HG03139 (cell line): ENCODE measurements at regions not wholly inside any gene's neighbourhood (a gene's known extent, or its start where the extent isn't known, plus 50 kb on each side); places are given as distances from the start of the nearest gene placed in this dataset.
A peak's percentile ranks its signal among the peaks of the same experiment; 100 is the strongest.

Experiments used
- ATAC-seq: cut with Tn5 transposase; IDR thresholded peaks from one replicate; pipeline ENCODE4 v1.9.1; 2021; ENCODE audit not compliant: unreplicated experiment

GRCh38 chr7:25893436-25893835 is 258.6 kb upstream of the NFE2L3 start:
- no peak for ATAC-seq

DNA sequence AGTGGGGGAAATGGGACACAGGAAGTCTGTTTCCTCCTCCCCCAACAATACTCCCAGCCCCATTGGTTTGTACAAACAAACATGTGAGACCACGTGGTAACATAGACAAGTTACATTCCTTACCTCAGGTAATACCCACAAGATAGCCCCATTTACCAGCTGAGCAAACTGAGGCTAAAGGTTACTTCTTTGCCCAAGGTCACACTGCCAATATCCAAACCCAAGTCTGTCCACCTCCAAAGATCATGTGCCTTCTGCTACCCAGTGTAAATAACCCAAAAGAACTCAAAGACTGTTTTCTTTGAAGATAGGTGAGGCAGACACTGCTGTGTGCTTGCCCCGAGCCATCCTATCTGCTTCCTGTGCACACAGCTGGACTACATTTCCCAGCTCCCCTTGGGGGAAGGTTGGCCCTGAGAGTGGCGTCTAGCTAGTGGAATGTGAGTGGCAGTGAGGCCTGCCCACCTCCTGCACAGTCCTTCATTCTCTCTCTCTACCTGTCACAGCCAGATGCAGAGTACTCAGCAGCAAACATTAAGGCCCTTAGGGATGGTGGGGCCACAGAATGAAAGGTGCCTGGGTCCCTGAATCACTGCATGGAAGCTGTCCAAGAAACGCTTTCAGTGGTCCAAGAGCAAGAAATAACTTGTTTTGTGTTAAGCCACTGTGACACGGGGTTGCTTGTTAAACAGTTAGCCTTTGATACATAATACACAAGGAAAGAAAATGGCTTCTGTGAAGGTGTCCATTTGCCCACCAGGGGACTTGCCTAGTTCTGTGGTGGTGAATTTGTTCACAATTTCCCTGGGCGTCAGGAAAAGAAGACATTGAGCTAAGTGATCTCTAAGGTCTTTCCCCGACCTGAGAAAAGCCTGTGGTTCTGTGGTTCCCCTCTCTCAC is 257.7 kb upstream of the NFE2L3 start:
- ATAC-seq, result no peak

DNA sequence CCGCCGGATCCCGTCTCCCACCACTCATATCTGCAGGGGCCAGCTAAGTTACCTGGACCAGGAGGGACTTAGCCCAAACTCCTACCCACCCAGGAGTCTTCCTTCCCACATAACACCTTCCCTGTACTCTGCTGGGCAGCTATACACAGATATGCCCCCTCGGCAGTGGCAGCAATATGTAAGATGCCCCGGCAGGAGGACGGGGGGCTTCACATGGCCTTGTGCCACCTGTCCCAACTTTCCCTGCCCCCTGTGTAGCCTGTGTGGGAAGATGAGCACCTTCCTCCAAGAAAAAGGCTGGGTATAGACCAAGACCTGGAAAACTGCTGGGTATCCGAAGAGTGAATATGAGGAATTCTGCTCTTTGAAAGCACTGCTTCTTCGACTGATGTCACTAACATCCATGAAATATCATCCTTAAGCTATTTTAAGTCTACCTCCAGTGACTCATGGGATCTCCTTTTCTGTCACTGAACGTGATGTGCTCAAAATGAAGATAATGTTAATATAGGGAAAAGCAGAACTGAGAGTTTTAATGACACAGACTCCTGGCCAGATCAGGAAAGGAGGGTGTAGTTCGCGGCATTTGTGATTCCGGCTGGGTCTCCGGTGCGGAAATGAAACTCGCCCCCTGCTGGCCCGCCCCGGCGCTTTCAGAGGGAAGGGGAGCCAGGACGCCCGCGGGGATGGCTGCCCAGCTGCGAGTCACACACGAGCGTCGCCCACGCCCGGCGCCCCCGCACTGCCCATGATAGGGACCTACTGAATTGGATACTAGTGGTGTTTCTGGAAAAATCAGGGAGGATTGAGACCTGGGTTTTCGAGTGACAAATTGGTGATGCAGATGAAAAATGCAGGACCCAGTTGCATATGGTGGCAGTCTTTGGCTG is 256.9 kb upstream of the NFE2L3 start:
- peak; percentile 60 for ATAC-seq

DNA sequence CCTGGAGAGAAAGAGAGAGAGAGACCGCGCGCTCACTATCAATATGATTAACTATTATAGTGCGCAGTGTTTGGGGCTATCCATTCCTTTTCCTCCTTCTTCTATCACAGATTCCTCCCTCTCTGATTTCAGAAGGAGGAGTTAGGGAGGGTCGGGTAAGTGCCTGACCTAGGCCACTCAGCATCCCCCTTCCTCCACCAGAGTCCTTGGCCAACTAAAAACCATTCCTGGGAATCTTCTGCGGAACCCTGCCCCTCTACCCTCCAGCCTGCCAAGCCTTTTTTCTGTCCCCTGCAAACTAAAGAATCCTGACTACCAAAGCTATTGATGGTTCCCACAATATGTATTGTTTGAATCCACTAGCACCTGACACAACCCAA is 256.2 kb upstream of the NFE2L3 start:
- no peak for ATAC-seq

- no peak for ATAC-seq
Measured at GRCh38 chr7:25897261-25897782, 254.7 kb upstream of the NFE2L3 start.

DNA sequence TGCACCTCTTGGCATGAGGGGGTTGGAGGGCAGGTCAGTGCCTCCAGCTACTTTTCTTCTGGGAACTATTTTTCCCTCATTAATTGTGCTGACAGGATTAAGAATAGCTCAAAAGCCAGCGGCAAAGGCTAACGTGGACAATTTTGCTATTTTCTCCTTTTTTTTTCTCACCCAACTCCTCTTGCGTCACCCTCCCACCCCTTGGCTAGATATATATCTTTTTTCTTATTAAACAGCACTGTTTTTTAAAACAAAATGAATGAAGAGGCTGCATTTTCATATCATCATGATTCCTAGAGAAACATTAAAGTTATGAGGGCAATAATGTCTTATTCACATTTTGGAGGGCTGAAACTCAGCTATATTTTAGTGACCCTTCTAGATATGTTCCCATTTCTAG is 251.8 kb upstream of the NFE2L3 start:
- no peak for ATAC-seq

- ATAC-seq, result no peak
Measured at GRCh38 chr7:25900877-25901276, 251.1 kb upstream of the NFE2L3 start.

DNA sequence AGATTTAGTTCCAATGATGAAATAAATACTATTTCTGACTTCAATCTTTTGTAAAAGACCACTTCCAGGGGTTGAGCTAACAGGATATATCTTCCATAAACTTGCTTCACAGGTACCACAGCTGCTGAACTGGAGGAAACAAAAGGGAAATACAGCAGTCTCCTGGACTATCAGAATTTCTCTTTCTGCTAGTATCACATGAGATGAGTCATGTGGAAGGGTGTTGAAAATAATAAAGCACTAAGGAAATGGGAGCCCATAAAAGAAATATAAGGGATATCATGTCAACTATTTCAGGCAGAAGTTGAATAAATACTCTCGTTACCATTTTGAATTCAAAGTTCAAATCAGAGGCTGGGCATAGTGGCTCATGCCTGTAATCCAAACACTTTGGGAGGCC is 250.3 kb upstream of the NFE2L3 start:
- no peak for ATAC-seq

DNA sequence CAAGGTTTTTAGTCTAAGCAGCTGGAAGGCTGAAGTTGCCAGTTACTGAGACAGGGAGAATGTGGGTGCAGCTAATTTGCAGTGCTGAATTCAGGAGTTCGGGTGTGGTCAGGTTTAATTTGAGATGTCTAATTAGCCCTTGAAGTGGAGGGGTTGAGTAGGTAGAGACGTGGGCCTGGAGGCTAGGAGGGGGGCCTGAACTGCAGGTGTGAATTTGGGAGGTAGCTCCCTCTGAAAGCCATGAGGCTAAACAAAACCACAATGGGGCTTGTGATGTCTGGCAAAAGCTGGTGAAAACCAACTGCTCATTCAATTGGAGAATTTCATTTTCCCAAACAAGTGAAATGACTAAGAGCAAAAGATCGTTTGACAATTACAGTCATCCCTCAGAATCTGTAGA is 246.0 kb upstream of the NFE2L3 start:
- ATAC-seq, result no peak

- ATAC-seq, result no peak
Measured at GRCh38 chr7:25906760-25907159, 245.2 kb upstream of the NFE2L3 start.

DNA sequence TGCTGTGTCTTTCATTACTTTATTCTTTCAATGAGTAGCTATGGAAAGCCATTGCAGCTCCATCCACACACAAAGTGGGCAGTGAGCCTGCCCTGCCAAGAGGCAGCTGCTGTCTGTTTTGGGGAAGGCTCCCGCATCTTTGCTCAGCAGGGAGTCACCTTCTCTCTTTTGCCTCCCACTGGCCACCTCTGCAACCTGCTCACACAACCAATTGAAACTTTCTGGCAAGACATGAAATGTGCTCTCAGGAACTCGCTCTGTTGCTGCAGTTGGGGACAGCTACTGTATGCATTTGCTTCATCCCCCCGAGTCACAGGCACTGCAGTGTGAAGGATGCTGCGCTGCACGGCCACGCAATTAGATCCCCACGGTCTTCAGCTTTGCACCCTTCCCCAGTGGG is 244.8 kb upstream of the NFE2L3 start:
- no peak for ATAC-seq

GRCh38 chr7:25907731-25908130 is 244.3 kb upstream of the NFE2L3 start:
- ATAC-seq, result no peak

DNA sequence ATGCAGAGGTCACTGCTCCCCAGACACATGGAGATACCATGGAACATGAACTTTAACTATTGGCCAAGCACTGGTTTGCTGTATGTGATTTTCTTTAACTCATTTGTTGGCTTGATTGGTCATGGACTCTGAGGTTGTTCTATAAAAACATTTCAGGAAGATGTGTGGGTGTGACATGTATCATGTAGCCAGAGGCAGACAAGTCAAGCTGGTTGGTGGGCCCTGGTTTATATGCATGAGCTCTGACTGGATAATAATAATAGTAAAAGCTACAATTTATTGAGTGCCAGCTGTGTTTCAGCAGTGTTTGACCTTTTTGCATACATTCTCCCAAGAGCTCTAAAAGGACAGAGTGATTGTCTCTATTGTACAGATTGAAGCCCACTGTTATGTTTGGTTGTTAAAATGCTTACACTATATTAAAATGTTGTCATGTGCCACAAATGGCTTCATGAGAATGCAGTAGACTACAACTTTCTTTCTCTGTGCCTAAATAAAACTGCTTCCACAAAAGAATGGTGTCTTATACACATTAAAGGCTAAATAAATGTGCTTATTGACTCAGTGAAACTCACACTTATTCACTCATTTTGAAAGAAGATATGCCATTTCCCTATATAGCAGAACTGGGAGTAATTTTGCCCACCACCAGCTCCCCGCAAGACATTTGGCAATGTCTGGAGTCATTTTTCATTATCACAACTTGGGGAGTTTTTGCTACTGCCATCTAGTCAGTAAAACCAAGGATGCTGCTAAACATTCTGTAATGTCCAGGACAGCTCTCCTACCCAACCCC is 243.6 kb upstream of the NFE2L3 start:
- no peak for ATAC-seq

GRCh38 chr7:25911738-25912607 is 240.0 kb upstream of the NFE2L3 start:
- no peak for ATAC-seq

DNA sequence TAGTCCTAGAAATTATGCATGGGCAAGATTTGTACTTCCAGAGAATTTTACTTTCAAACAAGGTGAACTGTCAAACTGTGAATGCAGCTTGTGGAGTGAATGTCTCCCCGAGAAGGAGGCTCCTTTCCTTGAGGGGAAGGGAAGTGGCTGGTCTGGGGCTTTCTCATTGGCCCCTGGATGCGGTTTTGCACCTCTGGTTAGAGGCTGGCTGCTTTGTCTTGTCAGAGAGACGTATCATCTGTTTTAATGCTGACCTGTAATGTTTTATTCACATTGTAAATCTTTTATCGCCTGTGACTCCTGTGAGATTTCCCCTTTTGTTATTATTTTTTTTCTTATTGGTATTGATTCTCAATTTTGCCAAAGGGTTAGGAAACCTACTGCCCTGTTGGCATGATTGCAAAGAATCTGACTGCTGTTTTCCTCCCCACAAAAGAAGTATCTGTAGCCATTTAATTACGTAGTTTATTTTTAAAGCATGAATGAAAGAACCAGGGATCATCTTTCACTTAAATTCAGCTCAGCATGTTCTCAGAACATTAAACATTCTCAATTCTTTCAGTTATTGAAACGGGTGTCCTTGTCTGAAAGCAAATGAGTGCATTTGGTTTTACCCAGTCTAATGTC is 238.3 kb upstream of the NFE2L3 start:
- ATAC-seq, result no peak

DNA sequence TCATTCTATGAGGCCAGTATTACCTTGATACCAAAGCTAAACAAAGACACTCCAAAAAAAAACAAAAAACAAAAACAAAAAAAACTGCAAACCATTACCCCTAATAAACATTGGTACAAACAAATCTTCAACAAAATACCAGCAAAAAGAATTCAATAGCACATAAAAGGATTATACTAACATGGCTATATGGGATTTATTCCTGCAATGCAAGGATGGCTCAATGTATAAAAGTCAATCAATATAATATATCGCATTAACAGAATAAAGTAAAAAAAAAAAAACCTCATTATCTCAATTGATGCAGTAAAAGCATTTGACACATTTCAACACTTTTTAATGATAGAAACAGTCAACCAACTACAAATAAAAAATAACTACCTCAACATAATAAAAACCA is 233.3 kb upstream of the NFE2L3 start:
- no peak for ATAC-seq

DNA sequence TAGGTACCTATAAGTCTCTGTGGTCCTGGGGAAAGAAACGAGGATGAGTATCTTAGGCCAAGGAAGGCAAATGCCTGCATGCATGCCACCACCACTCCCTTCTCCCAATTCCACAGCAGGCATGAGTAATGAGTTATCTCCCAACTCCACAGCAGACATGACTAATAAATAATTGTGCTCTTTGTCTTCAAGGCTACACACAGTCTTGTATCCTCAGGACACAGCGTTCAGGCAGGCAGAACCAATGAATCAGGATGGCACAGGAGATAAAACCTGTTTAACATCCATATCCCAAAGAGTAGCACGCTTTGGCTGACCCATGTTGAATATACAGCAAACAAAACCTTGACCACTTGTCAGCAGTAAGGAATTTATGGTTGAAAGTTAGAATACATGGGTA is 229.7 kb upstream of the NFE2L3 start:
- ATAC-seq, result no peak

- ATAC-seq, result no peak
Measured at GRCh38 chr7:25923741-25924460, 228.1 kb upstream of the NFE2L3 start.

- ATAC-seq, result no peak
Measured at GRCh38 chr7:25926009-25926408, 226.0 kb upstream of the NFE2L3 start.
